ENCODE measurements at regions not wholly inside any gene's neighbourhood (a gene's known extent, or its start where the extent isn't known, plus 50 kb on each side); places are given as distances from the start of the nearest gene placed in this dataset.

- TF ChIP-seq EZH2phosphoT487 (IDR thresholded peaks at IDR 0.05; ENCODE audit: borderline replicate concordance, low read depth, low read length) (no peak), CTCF (conservative IDR thresholded peaks at IDR 0.05; ENCODE audit: low read length) (no peak)
- intact Hi-C loops (cut with micrococcal nuclease; ENCODE audit: unreplicated experiment) = no loop called here
- POLR2A ChIA-PET = interaction anchor here (0.6 to 2.3 kb wide), 5 partner anchors 8 to 363 kb away, joined by 3 to 13 read pairs (median 4); no protein-coding TSS in a partner anchor
Measured at GRCh38 chr5:124941051-124942049, 194.9 kb upstream of the ZNF608 start.

GRCh38 chr5:124948062-124948753 is 201.8 kb upstream of the ZNF608 start:
- no peaks in the 10 kb centered on the region for H4K20me1 ChIP-seq (ENCODE audit: insufficient read depth, low read length)
- TF ChIP-seq EZH2phosphoT487 (IDR thresholded peaks at IDR 0.05; ENCODE audit: borderline replicate concordance, low read depth, low read length) (no peak), CTCF (conservative IDR thresholded peaks at IDR 0.05; ENCODE audit: low read length) (no peak)
- BruUV-seq (replicated peaks) = no TSS peak

More at GRCh38 chr5:124941051-124942049, 194.9 kb upstream of the ZNF608 start:
- Histone ChIP-seq H3K79me2 (ENCODE audit: insufficient read depth, low read depth, low read length) (no peaks in the 10 kb centered on the region), H3K9me3 (ENCODE audit: low read length) (no peaks in the 10 kb centered on the region), H3K27ac (ENCODE audit: low read depth, low read length, poor library complexity, severe bottlenecking) (no peak overlapping the region), H3K4me2 (ENCODE audit: low read length) (no peak overlapping the region), H3K36me3 (ENCODE audit: insufficient read depth, low read length) (no peaks in the 10 kb centered on the region), H4K20me1 (ENCODE audit: insufficient read depth, low read length) (no peaks in the 10 kb centered on the region), H3K9me2 (ENCODE audit: insufficient read depth, low read length) (no peaks in the 10 kb centered on the region), H2AFZ (ENCODE audit: low read length) (no peak overlapping the region), H3K4me1 (ENCODE audit: insufficient read depth, low read length, poor library complexity, severe bottlenecking) (no peaks in the 10 kb centered on the region), H3K4me3 (ENCODE audit: low read depth, low read length, poor library complexity, severe bottlenecking) (no peak overlapping the region)
- no TSS peak for BruUV-seq (replicated peaks)
- CTCF ChIA-PET (ENCODE audit: unreplicated experiment) = no interaction called here
- DNase-seq (ENCODE audit: low spot score) = no peak

More at GRCh38 chr5:124948062-124948753, 201.8 kb upstream of the ZNF608 start:
- DNase-seq (ENCODE audit: low spot score) = no peak
- Histone ChIP-seq H3K27ac (ENCODE audit: low read depth, low read length, poor library complexity, severe bottlenecking) (no peak overlapping the region), H3K4me1 (ENCODE audit: insufficient read depth, low read length, poor library complexity, severe bottlenecking) (peaks cover 22% of the 10 kb centered on the region), H3K36me3 (ENCODE audit: insufficient read depth, low read length) (peaks cover 11% of the 10 kb centered on the region), H3K9me3 (ENCODE audit: low read length) (peaks cover 18% of the 10 kb centered on the region), H3K9me2 (ENCODE audit: insufficient read depth, low read length) (no peaks in the 10 kb centered on the region), H3K4me3 (ENCODE audit: low read depth, low read length, poor library complexity, severe bottlenecking) (no peak overlapping the region), H3K4me2 (ENCODE audit: low read length) (no peak overlapping the region), H2AFZ (ENCODE audit: low read length) (no peak overlapping the region), H3K79me2 (ENCODE audit: insufficient read depth, low read depth, low read length) (no peaks in the 10 kb centered on the region)
- intact Hi-C loops (cut with micrococcal nuclease; ENCODE audit: unreplicated experiment) = no loop called here
- ChIA-PET CTCF (ENCODE audit: unreplicated experiment) (no interaction called here), POLR2A (interaction anchor here (0.6 kb wide), 1 partner anchor 27 kb away, joined by 3 read pairs; no protein-coding TSS in a partner anchor)
